ENCODE measurements at regions not wholly inside any gene's neighbourhood (a gene's known extent, or its start where the extent isn't known, plus 50 kb on each side); places are given as distances from the start of the nearest gene placed in this dataset.

DNA sequence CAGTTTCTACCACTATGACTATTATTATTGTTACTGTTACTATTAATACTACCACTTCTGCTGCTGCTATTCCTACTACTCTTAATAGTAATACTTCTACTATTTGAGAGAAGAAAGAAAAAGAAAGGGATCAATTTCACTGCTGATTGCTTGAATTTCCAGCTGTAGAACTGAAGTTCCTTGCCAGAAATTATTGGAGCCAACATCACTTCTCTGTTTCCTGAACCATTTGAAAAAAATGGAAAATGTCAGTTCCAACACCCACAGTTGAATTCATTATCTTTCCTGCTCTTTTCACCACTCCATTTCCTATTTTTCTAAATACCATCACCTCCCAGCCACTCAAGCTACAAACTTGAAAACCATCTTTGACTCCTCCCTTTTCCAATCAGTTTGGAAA is 54.1 kb upstream of the PIK3C2G start:
- no peak for DNase-seq (ENCODE audit: low read depth)

GRCh38 chr12:18206198-18206597 is 55.1 kb upstream of the PIK3C2G start:
- DNase-seq (ENCODE audit: low read depth) = no peak

- no peak for DNase-seq (ENCODE audit: low read depth)
Observed at GRCh38 chr12:18204053-18204452, 57.3 kb upstream of the PIK3C2G start.

DNA sequence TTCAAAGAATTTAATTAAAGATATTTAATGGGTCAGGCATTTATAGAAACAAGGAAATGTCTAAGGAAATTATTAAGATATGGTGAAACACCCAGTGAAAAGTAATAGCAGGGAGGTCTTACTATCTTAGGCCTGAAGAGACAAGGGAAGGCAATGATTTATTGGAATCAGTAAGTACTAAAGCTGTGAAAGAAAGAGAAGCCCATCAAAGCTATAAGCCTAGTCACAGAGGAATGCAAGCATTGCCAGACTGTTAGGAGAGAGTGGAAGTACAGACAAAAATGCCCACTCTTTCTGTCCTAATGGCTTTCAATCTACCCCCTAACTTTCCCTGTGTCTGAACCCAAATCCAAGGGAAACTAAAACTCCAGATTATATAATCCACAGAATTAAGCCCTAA is 69.2 kb upstream of the PIK3C2G start:
- no peak for DNase-seq (ENCODE audit: low read depth)

GRCh38 chr12:18183141-18183540 is 78.2 kb upstream of the PIK3C2G start:
- DNase-seq (ENCODE audit: low read depth) = no peak

- DNase-seq (ENCODE audit: low read depth) = no peak
Observed at GRCh38 chr12:18171571-18171970, 81.6 kb upstream of the RERGL start.

GRCh38 chr12:18168016-18168415 is 78.0 kb upstream of the RERGL start:
- no peak for DNase-seq (ENCODE audit: low read depth)

- no peak for DNase-seq (ENCODE audit: low read depth)
Observed at GRCh38 chr12:18165889-18166288, 75.9 kb upstream of the RERGL start.

DNA sequence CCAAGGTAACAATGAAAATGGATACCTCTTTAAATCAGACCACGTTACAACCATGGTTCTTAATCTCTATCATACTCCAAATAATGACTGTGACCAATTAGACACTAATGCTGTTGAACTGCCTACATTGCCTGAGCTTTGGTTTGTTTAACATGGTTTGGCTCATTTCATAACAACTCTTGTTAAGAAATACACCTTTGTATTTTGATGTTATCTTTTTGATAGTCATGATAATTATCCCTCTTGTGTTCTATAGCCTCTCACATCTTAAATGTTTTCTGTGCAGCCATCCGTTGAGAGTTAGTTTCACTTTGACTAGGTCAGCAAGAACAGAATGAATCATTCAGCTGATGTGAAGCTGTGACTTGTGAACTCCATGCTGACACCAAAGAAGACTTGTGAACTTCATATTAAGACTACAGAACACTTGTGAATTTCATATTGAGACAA is 75.5 kb upstream of the RERGL start:
- DNase-seq (ENCODE audit: low read depth) = no peak

- no peak for DNase-seq (ENCODE audit: low read depth)
Observed at GRCh38 chr12:18160901-18161300, 70.9 kb upstream of the RERGL start.

DNA sequence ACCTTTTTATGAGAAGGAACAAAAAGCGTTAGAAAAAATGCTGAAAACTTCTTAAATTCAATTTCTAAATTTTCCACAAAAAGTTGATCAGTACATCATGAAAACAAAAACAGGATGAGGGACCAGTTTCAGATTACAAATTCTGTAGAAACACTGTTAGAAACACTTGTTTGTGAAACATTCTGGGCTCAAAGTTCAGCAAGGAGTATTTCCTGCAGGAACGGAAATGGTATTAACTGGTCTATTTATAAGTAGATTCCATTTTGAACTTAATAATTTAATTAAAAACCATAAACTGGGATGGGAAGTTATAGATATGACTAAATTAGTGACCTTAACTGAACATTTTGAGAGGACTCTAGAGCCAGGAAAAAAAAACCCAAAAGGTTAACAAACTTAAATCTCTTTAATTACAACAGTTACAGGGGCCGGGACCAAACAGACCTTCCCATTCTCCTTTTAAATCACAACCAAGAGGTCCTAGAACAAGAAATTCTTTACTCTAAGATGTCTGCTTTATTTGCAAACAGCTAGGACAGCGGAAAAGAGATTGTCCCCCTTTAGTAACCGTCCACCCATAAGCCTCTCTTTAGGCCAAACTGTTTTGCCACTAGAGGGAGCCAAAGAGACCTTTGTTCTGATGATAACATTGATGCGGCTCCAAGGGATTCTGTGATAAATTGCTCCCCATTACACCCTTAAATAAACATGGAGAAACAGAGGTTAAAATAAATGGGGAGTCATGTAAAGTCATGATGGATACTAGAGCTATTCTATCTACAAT is 69.0 kb upstream of the RERGL start:
- DNase-seq (ENCODE audit: low read depth) = peak; percentile 12

DNA sequence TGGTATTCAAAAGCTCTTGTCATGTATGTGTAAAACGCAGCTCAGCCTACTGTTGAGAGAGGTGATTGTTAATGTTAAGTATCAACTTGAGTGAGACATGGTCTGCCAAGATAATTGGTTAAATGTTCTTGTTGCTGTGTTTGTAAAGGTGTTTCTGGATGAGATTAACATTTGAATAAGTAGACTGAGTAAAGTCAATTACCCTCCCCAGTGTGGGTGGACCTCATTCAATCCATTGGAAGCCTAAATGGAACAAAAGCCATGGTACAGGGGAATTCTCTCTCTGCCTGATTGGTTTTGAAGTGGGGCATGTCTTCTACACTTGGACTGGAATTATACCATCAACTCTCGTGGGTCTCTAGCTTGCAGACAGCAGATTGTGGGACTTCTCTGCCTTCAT is 63.8 kb upstream of the RERGL start:
- DNase-seq (ENCODE audit: low read depth) = no peak

DNA sequence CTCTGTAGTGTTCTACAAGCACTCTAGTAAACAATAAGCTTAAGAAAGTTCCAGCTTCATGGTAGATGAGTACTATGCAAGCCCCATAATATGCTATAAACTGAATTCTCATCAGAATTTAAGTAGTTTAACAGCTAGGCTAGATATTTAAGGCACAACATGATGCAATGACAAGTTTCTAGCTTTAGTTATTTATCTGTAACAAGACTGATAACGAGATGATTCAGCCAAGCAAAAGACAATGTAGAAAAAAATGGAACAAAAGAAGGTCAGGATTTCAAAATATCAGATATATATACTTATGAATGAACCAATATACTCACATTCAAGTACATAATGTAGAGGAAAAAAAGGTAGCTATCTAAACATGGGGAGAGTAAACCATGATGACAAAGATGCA is 61.0 kb upstream of the RERGL start:
- no peak for DNase-seq (ENCODE audit: low read depth)

GRCh38 chr12:18148961-18149360 is 59.0 kb upstream of the RERGL start:
- DNase-seq (ENCODE audit: low read depth) = no peak

GRCh38 chr12:18146363-18146762 is 56.4 kb upstream of the RERGL start:
- DNase-seq (ENCODE audit: low read depth) = no peak

- no peak for DNase-seq (ENCODE audit: low read depth)
Observed at GRCh38 chr12:18145924-18146323, 55.9 kb upstream of the RERGL start.

DNA sequence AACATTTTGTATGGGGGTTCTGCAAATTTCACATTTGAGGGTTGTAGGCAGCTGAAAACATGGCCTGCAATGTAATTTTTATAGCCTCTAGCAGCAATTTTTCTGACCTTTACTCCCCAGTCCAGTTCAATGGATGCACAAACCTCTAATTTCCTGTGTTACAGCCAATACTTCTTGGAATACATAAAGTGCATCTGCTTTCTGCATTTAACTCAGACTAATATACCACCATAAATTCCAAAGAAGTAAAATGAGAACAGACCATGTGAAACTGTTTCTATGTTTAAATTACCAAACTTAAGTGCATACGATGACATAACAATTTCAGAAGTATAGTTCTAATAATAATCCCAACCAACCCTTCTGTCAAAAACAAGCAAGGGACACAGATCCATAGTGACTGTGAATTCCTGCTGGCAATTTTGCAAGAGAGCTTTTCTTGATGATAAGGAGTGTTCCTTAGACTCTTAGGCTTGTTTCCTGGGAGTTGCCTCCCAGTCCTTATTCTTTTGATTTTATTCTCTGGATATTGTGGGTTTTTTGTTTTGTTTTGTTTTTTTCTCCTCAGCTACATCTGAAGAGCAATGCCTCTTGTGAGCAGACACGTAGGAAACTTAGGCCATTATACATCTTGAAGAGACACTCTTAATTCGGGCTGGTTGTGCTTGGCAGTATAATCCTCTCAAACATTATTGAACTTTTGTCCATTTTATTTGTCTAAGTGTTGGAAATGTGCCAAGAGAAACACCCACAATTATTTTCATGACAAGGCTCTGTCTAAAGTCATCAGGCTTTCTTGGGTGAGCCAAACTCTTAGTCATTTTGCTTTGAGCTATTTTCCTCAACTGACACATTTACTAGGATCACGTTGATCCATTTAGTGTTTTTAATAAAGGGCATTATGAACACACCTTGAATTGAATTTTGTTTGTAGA is 51.3 kb upstream of the RERGL start:
- DNase-seq (ENCODE audit: low read depth) = no peak

DNA sequence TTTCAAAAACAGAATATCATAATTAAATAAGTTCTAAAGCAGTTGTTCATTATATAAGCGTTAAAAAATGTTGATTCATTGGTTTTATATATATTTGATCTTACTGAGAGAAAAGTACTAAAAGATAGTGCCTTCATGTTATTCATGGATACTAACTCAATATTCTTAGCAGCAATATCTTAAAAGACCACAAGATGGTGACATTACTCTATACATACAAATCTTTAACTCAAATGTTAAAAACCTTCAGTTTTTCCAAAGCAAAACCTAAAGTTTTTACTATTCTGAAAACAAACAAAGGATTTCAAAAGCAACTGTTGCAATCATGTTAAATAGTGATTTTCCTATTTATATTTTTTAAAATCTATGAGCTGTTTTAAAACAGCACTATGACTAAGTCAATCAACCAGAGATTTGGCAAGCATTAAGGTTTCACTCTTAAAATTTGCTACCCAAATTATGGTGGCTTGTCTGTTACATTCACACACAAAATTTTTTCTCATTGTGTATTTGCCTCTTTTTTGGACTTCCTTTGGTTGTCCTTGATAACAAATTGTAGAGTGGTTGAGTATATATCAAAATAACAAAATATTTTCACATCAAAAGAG is 50.1 kb upstream of the RERGL start:
- no peak for DNase-seq (ENCODE audit: low read depth)

All from activated T-cell treated with anti-CD3 and anti-CD28 coated beads for 24 hours (primary cell).